MCF 10A (cell line): ENCODE measurements at regions not wholly inside any gene's neighbourhood (a gene's known extent, or its start where the extent isn't known, plus 50 kb on each side); places are given as distances from the start of the nearest gene placed in this dataset.
A peak's percentile ranks its signal among the peaks of the same experiment; 100 is the strongest.

Experiments
- BruUV-seq: library from RNA; stranded (reverse); fragments of 400-500 nt; replicated peaks from 2 replicates; lab custom pipeline; 2021; lab: Mats Ljungman, UMichigan
- CTCF ChIA-PET: fragments of 300-600 bp; sonication (Branson Sonifier 250); formaldehyde crosslinking; extraction: SDS; loops from one replicate; lab custom pipeline; 2021; ENCODE audit warnings: antibody characterized with exemption, inconsistent platforms; lab: Yijun Ruan, JAX
- POLR2A ChIA-PET: fragments of 300-600, 350-650 bp; sonication (Branson Sonifier 250); formaldehyde crosslinking; extraction: SDS; loops from one replicate; lab custom pipeline; 2020; ENCODE audit warnings: antibody characterized with exemption, inconsistent platforms; lab: Yijun Ruan, JAX
- DNase-seq: peaks from one replicate; pipeline ENCODE4 v3.0.0-alpha.2; 2018; ENCODE audit not compliant: unreplicated experiment
- H3K27ac Mint-ChIP-seq: one replicate; pipeline ENCODE4 v1.8.0; 2022; ENCODE audit warnings: mild to moderate bottlenecking, low read depth, mixed read lengths; ENCODE audit not compliant: unreplicated experiment
- H3K27me3 Mint-ChIP-seq: one replicate; pipeline ENCODE4 v1.8.0; 2022; ENCODE audit warnings: mixed read lengths; ENCODE audit not compliant: insufficient read depth, unreplicated experiment
- H3K36me3 Mint-ChIP-seq: one replicate; pipeline ENCODE4 v1.8.0; 2022; ENCODE audit warnings: mild to moderate bottlenecking, moderate library complexity, mixed read lengths; ENCODE audit not compliant: insufficient read depth, unreplicated experiment
- H3K4me1 Mint-ChIP-seq: one replicate; pipeline ENCODE4 v1.8.0; 2022; ENCODE audit warnings: mixed read lengths; ENCODE audit not compliant: insufficient read depth, unreplicated experiment
- H3K4me3 Mint-ChIP-seq: one replicate; pipeline ENCODE4 v1.8.0; 2022; ENCODE audit warnings: mild to moderate bottlenecking, moderate library complexity, mixed read lengths; ENCODE audit not compliant: unreplicated experiment
- H3K9me3 Mint-ChIP-seq: one replicate; pipeline ENCODE4 v1.8.0; 2022; ENCODE audit warnings: mixed read lengths; ENCODE audit not compliant: unreplicated experiment
- intact Hi-C: fragments of 100-400 bp; cut with micrococcal nuclease; formaldehyde crosslinking; loops from 2 replicates; pipeline ENCODE4 v1.14.1; 2022
- TF ChIP-seq, protein P1 (sequence below): fragments of 200-600 bp; IDR thresholded peaks from one replicate; pipeline ENCODE4 v1.8.0; 2022; ENCODE audit warnings: antibody characterized with exemption, mild to moderate bottlenecking; ENCODE audit not compliant: unreplicated experiment

DNA sequence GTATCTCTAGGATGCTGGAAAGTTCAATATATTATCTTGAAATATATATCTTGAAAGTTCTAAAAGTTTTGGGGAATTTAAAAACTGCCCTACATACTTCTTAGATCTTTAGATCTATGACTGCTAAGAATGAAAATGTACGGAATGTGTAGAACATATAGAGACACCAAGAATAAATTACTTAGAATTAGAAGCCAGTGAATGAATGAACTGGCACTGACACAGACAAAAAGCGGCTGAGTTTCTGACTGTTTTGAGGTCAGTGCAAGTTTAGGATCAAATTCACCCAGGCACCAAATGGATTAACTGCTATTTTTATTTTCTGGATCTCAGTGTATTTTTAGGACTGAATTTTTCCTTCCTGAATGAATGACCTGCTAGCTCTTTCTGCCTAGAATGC is 411.2 kb downstream of the KCTD12 start:
- intact Hi-C loops, result loop anchor here (5.0 kb wide), 3 partner anchors 433 to 713 kb away; no protein-coding TSS in a partner anchor
- H3K36me3 Mint-ChIP-seq, result no peaks in the 10 kb centered on the region
- no peaks in the 10 kb centered on the region for H3K27me3 Mint-ChIP-seq
- H3K4me1 Mint-ChIP-seq, result no peaks in the 10 kb centered on the region
- no peaks in the 10 kb centered on the region for H3K9me3 Mint-ChIP-seq
- H3K27ac Mint-ChIP-seq, result no peak overlapping the region
- DNase-seq, result no peak
- POLR2A ChIA-PET, result interaction anchor here (0.7 to 5.2 kb wide), 3 partner anchors 12 to 598 kb away, joined by 4 to 22 read pairs (median 4); no protein-coding TSS in a partner anchor
- no TSS peak for BruUV-seq
- CTCF ChIA-PET, result interaction anchor here (0.9 to 6.1 kb wide), 8 partner anchors 10 to 604 kb away, joined by 3 to 122 read pairs (median 6); partner anchors contain the start of gene KCTD12
- H3K4me3 Mint-ChIP-seq, result no peak overlapping the region
- TF ChIP-seq, protein P1, sequence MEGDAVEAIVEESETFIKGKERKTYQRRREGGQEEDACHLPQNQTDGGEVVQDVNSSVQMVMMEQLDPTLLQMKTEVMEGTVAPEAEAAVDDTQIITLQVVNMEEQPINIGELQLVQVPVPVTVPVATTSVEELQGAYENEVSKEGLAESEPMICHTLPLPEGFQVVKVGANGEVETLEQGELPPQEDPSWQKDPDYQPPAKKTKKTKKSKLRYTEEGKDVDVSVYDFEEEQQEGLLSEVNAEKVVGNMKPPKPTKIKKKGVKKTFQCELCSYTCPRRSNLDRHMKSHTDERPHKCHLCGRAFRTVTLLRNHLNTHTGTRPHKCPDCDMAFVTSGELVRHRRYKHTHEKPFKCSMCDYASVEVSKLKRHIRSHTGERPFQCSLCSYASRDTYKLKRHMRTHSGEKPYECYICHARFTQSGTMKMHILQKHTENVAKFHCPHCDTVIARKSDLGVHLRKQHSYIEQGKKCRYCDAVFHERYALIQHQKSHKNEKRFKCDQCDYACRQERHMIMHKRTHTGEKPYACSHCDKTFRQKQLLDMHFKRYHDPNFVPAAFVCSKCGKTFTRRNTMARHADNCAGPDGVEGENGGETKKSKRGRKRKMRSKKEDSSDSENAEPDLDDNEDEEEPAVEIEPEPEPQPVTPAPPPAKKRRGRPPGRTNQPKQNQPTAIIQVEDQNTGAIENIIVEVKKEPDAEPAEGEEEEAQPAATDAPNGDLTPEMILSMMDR, result no peak

DNA sequence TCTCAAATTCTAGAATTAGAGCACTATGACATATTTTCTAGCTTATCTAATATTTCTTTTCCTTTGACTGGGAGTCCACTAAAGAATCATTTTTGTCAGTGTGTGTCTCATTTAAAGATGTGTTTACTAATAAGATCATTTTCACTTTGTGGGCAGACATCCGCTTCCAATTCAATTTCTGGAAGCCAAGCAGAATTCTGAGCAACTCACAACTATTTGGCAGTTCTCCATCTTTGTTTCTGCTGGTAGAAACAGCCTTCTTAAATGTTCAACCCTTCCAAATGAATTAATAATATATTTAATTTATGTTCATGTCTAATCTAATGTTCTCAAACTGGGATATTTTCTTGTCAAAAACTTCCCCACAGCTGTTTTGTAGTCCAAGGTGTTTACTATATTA is 411.8 kb downstream of the KCTD12 start:
- no peaks in the 10 kb centered on the region for H3K4me1 Mint-ChIP-seq
- intact Hi-C loops, result loop anchor here (5.0 kb wide), 3 partner anchors 432 to 712 kb away; no protein-coding TSS in a partner anchor
- POLR2A ChIA-PET, result interaction anchor here (1.0 to 5.2 kb wide), 2 partner anchors 597 to 600 kb away, joined by 4 to 22 read pairs; no protein-coding TSS in a partner anchor

DNA sequence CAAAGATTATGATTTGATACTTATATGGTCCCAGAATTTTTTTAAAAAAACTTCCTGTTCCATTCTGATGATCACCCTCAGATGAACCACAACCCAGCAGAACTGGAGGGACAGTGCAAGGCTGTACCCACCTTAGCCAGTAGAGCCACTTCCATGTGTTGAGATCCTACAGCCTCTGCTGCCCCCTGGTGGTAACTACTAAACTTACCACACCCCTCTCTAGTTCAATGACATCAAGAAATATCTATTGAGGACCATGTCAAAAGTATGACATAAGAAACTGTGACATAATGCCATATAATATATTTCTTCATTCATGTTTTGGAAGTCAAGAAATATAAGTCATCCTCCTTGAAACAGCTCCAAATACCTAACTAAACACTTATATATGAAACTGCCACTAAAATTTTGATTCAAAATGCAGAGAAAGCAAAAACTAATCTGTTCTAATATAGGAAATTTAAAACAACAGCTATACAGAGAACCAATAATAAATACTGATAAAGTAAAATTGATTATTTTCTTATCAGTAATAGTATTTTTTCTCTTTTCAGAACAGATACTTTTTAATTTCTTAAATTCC is 412.6 kb downstream of the KCTD12 start:
- no peaks in the 10 kb centered on the region for H3K27me3 Mint-ChIP-seq
- BruUV-seq, result no TSS peak
- DNase-seq, result peak; percentile 86

More for the DNA sequence above, 411.8 kb downstream of the KCTD12 start:
- no peak overlapping the region for H3K27ac Mint-ChIP-seq
- no peak overlapping the region for H3K4me3 Mint-ChIP-seq
- no TSS peak for BruUV-seq
- CTCF ChIA-PET, result interaction anchor here (0.6 to 6.1 kb wide), 25 partner anchors 10 to 787 kb away, joined by 3 to 122 read pairs (median 3); partner anchors contain the start of gene KCTD12
- H3K27me3 Mint-ChIP-seq, result no peaks in the 10 kb centered on the region
- TF ChIP-seq, protein P1, result no peak
- H3K36me3 Mint-ChIP-seq, result no peaks in the 10 kb centered on the region
- no peak for DNase-seq
- H3K9me3 Mint-ChIP-seq, result no peaks in the 10 kb centered on the region

More for the DNA sequence above, 412.6 kb downstream of the KCTD12 start:
- TF ChIP-seq, protein P1, result peak; percentile 87
- no peak overlapping the region for H3K27ac Mint-ChIP-seq
- H3K4me3 Mint-ChIP-seq, result no peak overlapping the region
- H3K4me1 Mint-ChIP-seq, result no peaks in the 10 kb centered on the region
- no peaks in the 10 kb centered on the region for H3K9me3 Mint-ChIP-seq
- H3K36me3 Mint-ChIP-seq, result no peaks in the 10 kb centered on the region
- POLR2A ChIA-PET, result interaction anchor here (1.0 to 5.2 kb wide), 2 partner anchors 597 to 599 kb away, joined by 4 to 22 read pairs; no protein-coding TSS in a partner anchor
- intact Hi-C loops, result loop anchor here (1.0 to 5.0 kb wide), 8 partner anchors 412 to 799 kb away; no protein-coding TSS in a partner anchor
- CTCF ChIA-PET, result interaction anchor here (0.5 to 6.1 kb wide), 34 partner anchors 8 to 797 kb away, joined by 3 to 122 read pairs (median 3); partner anchors contain the start of gene KCTD12
